ENCODE measurements at regions not wholly inside any gene's neighbourhood (a gene's known extent, or its start where the extent isn't known, plus 50 kb on each side); places are given as distances from the start of the nearest gene placed in this dataset.

GRCh38 chr3:194075802-194076460 is 60.0 kb upstream of the HES1 start:
- no peak for ATAC-seq (ENCODE audit: low read depth)
- no peaks in the 10 kb centered on the region for H3K36me3 ChIP-seq (ENCODE audit: low read depth)
- no peak for TF ChIP-seq CTCF (IDR thresholded peaks at IDR 0.05; ENCODE audit: poor library complexity, severe bottlenecking)
- H3K4me3 ChIP-seq (ENCODE audit: severe bottlenecking): no peak overlapping the region
- no peak for DNase-seq (ENCODE audit: low spot score)
- no peaks in the 10 kb centered on the region for H3K27me3 ChIP-seq (ENCODE audit: insufficient read depth, poor library complexity, severe bottlenecking)
- peaks cover 5% of the 10 kb centered on the region for H3K4me1 ChIP-seq (ENCODE audit: insufficient read depth, poor library complexity, severe bottlenecking)
- H3K27ac ChIP-seq (ENCODE audit: poor library complexity, severe bottlenecking): no peak overlapping the region
- no peaks in the 10 kb centered on the region for H3K9me3 ChIP-seq (ENCODE audit: severe bottlenecking)

- ATAC-seq (ENCODE audit: low read depth): no peak
- no peak for TF ChIP-seq CTCF (IDR thresholded peaks at IDR 0.05; ENCODE audit: poor library complexity, severe bottlenecking)
- Histone ChIP-seq H3K36me3 (ENCODE audit: low read depth) (no peaks in the 10 kb centered on the region), H3K4me1 (ENCODE audit: insufficient read depth, poor library complexity, severe bottlenecking) (peaks cover 3% of the 10 kb centered on the region), H3K27ac (ENCODE audit: poor library complexity, severe bottlenecking) (no peak overlapping the region), H3K4me3 (ENCODE audit: severe bottlenecking) (no peak overlapping the region), H3K9me3 (ENCODE audit: severe bottlenecking) (no peaks in the 10 kb centered on the region), H3K27me3 (ENCODE audit: insufficient read depth, poor library complexity, severe bottlenecking) (no peaks in the 10 kb centered on the region)
- no peak for DNase-seq (ENCODE audit: low spot score)
These were observed 59.5 kb upstream of the HES1 start for GRCh38 chr3:194076475-194076874.

- Histone ChIP-seq H3K27ac (ENCODE audit: poor library complexity, severe bottlenecking) (no peak overlapping the region), H3K9me3 (ENCODE audit: severe bottlenecking) (no peaks in the 10 kb centered on the region), H3K27me3 (ENCODE audit: insufficient read depth, poor library complexity, severe bottlenecking) (no peaks in the 10 kb centered on the region), H3K4me1 (ENCODE audit: insufficient read depth, poor library complexity, severe bottlenecking) (no peaks in the 10 kb centered on the region), H3K4me3 (ENCODE audit: severe bottlenecking) (no peak overlapping the region), H3K36me3 (ENCODE audit: low read depth) (no peaks in the 10 kb centered on the region)
- TF ChIP-seq CTCF (IDR thresholded peaks at IDR 0.05; ENCODE audit: poor library complexity, severe bottlenecking): no peak
- no peak for DNase-seq (ENCODE audit: low spot score)
- ATAC-seq (ENCODE audit: low read depth): no peak
These were observed 58.3 kb upstream of the HES1 start for GRCh38 chr3:194077602-194078001.

GRCh38 chr3:194078045-194078821 is 57.7 kb upstream of the HES1 start:
- no peaks in the 10 kb centered on the region for H3K4me1 ChIP-seq (ENCODE audit: insufficient read depth, poor library complexity, severe bottlenecking)
- H3K27ac ChIP-seq (ENCODE audit: poor library complexity, severe bottlenecking): no peak overlapping the region
- H3K36me3 ChIP-seq (ENCODE audit: low read depth): no peaks in the 10 kb centered on the region
- ATAC-seq (ENCODE audit: low read depth) (no peak), DNase-seq (ENCODE audit: low spot score) (no peak)
- no peak for TF ChIP-seq CTCF (IDR thresholded peaks at IDR 0.05; ENCODE audit: poor library complexity, severe bottlenecking)
- H3K9me3 ChIP-seq (ENCODE audit: severe bottlenecking): no peaks in the 10 kb centered on the region
- H3K27me3 ChIP-seq (ENCODE audit: insufficient read depth, poor library complexity, severe bottlenecking): no peaks in the 10 kb centered on the region
- H3K4me3 ChIP-seq (ENCODE audit: severe bottlenecking): no peak overlapping the region

GRCh38 chr3:194079702-194080172 is 56.2 kb upstream of the HES1 start:
- Histone ChIP-seq H3K27ac (ENCODE audit: poor library complexity, severe bottlenecking) (no peak overlapping the region), H3K4me3 (ENCODE audit: severe bottlenecking) (no peak overlapping the region), H3K4me1 (ENCODE audit: insufficient read depth, poor library complexity, severe bottlenecking) (no peaks in the 10 kb centered on the region), H3K27me3 (ENCODE audit: insufficient read depth, poor library complexity, severe bottlenecking) (no peaks in the 10 kb centered on the region), H3K36me3 (ENCODE audit: low read depth) (no peaks in the 10 kb centered on the region), H3K9me3 (ENCODE audit: severe bottlenecking) (no peaks in the 10 kb centered on the region)
- ATAC-seq (ENCODE audit: low read depth) (no peak), DNase-seq (ENCODE audit: low spot score) (no peak)
- no peak for TF ChIP-seq CTCF (IDR thresholded peaks at IDR 0.05; ENCODE audit: poor library complexity, severe bottlenecking)

Data from RWPE2 (cell line).